ENCODE measurements at regions not wholly inside any gene's neighbourhood (a gene's known extent, or its start where the extent isn't known, plus 50 kb on each side); places are given as distances from the start of the nearest gene placed in this dataset.
"Not testable (repeated sequence)": the region's sequence is repeated elsewhere in the genome, so short reads cannot be mapped to it uniquely, and the experiment has no call there.

DNA sequence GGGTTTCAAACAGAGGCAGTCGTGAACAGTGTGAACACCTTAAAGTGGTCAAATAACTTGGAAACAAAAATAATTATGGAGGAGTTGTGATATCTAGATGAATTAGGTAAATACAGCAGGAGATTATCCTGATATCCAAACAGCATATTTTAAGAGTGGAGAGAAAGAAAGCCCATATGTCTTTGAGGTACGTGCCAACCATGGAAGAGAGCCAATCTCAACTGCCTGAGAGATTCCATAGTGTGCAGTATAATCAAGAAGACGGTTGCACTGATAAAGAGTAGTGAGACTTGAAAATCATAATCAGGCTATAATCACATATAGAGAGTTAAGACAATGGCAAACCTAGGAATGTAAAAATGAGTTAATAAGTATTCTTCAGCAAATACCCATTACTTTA is 472.8 kb upstream of the SLITRK5 start:
- DNase-seq (ENCODE audit: low read depth in 1 of 2, low spot score in 2 of 2): no peak
- Histone ChIP-seq H3K4me1 (replicated peaks) (no peaks in the 10 kb centered on the region), H3K4me3 (no peak overlapping the region), H3K9me3 (replicated peaks) (no peaks in the 10 kb centered on the region), H3K27me3 (replicated peaks) (no peaks in the 10 kb centered on the region), H3K27ac (no peak overlapping the region), H3K36me3 (no peaks in the 10 kb centered on the region)

DNA sequence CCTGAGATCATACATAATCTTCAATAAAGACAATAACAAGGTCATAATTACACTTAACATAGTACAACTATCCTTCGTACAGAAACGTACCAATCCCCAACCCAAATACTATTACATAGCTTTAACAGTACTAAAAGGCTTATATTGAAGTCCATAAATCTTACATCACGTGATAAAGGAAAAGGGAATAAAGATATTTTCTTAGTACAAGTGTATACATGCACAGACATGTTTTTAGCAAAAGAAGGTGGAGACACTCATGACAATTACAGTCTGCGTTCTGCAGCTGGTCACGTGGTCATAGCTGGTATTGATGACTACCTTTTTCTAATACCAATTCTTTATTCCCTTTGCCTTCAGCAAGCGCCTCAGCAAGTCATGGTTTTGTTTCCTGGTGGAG is 464.5 kb upstream of the SLITRK5 start:
- H3K36me3 ChIP-seq: no peaks in the 10 kb centered on the region

GRCh38 chr13:87207280-87208003 is 463.7 kb upstream of the SLITRK5 start:
- no peaks in the 10 kb centered on the region for H3K36me3 ChIP-seq
- no peak overlapping the region for H3K27ac ChIP-seq
- H3K4me3 ChIP-seq: no peak overlapping the region
- DNase-seq (ENCODE audit: low read depth in 1 of 2, low spot score in 2 of 2): no peak
- no peaks in the 10 kb centered on the region for H3K9me3 ChIP-seq (replicated peaks)
- no peaks in the 10 kb centered on the region for H3K27me3 ChIP-seq (replicated peaks)
- no peaks in the 10 kb centered on the region for H3K4me1 ChIP-seq (replicated peaks)

More for the DNA sequence above, 464.5 kb upstream of the SLITRK5 start:
- H3K27me3 ChIP-seq (replicated peaks): no peaks in the 10 kb centered on the region
- H3K9me3 ChIP-seq (replicated peaks): no peaks in the 10 kb centered on the region
- no peak overlapping the region for H3K27ac ChIP-seq
- H3K4me3 ChIP-seq: no peak overlapping the region
- no peaks in the 10 kb centered on the region for H3K4me1 ChIP-seq (replicated peaks)
- DNase-seq (ENCODE audit: low read depth in 1 of 2, low spot score in 2 of 2): no peak

- Histone ChIP-seq H3K36me3 (no peaks in the 10 kb centered on the region), H3K4me3 (no peak overlapping the region), H3K27me3 (replicated peaks) (no peaks in the 10 kb centered on the region), H3K9me3 (replicated peaks) (no peaks in the 10 kb centered on the region), H3K4me1 (replicated peaks) (no peaks in the 10 kb centered on the region), H3K27ac (no peak overlapping the region)
- no peak for DNase-seq (ENCODE audit: low read depth in 1 of 2, low spot score in 2 of 2)
Observed at GRCh38 chr13:87208636-87209035, 462.5 kb upstream of the SLITRK5 start.

- Histone ChIP-seq H3K9me3 (replicated peaks) (no peaks in the 10 kb centered on the region), H3K4me1 (replicated peaks) (no peaks in the 10 kb centered on the region), H3K4me3 (no peak overlapping the region), H3K27me3 (replicated peaks) (no peaks in the 10 kb centered on the region), H3K27ac (no peak overlapping the region), H3K36me3 (no peaks in the 10 kb centered on the region)
- DNase-seq (ENCODE audit: low read depth in 1 of 2, low spot score in 2 of 2): no peak
Observed at GRCh38 chr13:87234981-87235380, 436.2 kb upstream of the SLITRK5 start.

- Histone ChIP-seq H3K36me3 (no peaks in the 10 kb centered on the region), H3K27me3 (replicated peaks) (no peaks in the 10 kb centered on the region), H3K9me3 (replicated peaks) (no peaks in the 10 kb centered on the region), H3K27ac (no peak overlapping the region), H3K4me3 (no peak overlapping the region), H3K4me1 (replicated peaks) (no peaks in the 10 kb centered on the region)
- no peak for DNase-seq (ENCODE audit: low read depth in 1 of 2, low spot score in 2 of 2)
Observed at GRCh38 chr13:87235621-87236020, 435.6 kb upstream of the SLITRK5 start.

GRCh38 chr13:87244256-87244890 is 426.8 kb upstream of the SLITRK5 start:
- Histone ChIP-seq H3K4me1 (replicated peaks) (no peaks in the 10 kb centered on the region), H3K4me3 (no peak overlapping the region), H3K27me3 (replicated peaks) (no peaks in the 10 kb centered on the region), H3K9me3 (replicated peaks) (no peaks in the 10 kb centered on the region), H3K36me3 (no peaks in the 10 kb centered on the region), H3K27ac (no peak overlapping the region)
- no peak for DNase-seq (ENCODE audit: low read depth in 1 of 2, low spot score in 2 of 2)

DNA sequence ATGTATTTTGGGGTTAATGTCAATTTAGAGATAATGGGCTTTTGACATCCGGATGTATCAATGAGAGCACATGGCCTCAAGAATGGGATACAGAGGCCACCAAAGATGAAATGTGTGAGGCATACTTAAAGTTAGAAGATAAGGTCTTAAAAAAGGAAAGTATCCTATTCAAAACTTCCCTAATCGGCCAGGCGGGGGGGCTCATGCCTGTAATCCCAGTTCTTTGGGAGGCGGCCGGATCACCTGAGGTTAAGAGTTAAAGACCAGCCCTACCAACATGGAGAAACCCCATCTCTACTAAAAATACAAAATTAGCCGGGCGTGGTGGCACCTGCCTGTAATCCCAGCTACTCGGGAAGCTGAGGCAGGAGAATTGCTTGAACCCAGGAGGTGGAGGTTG is 421.3 kb upstream of the SLITRK5 start:
- H3K27ac ChIP-seq; H3K27me3 ChIP-seq (replicated peaks); H3K36me3 ChIP-seq; DNase-seq (ENCODE audit: low read depth in 1 of 2, low spot score in 2 of 2); H3K4me1 ChIP-seq (replicated peaks); H3K9me3 ChIP-seq (replicated peaks); H3K4me3 ChIP-seq: not testable (repeated sequence)

DNA sequence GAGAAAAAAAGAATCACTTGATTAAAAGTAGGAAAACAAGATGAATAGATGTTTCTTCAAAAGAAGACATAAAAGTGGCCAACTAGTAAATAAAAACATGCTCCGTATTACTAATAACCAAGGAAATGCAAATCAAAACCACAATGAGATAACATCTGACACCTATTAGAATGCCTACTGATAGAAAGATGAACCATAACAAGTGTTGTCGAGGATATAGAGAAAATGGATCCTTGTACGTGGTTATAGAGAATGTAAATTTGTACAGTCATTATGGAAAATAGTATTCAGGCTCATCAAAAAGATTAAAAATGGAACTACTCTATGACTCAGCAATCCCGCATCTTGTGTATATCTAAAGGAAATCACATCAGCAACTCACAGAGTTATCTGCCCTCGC is 415.8 kb upstream of the SLITRK5 start:
- Histone ChIP-seq H3K27me3 (replicated peaks) (no peaks in the 10 kb centered on the region), H3K9me3 (replicated peaks) (no peaks in the 10 kb centered on the region), H3K4me1 (replicated peaks) (no peaks in the 10 kb centered on the region), H3K4me3 (no peak overlapping the region), H3K36me3 (no peaks in the 10 kb centered on the region), H3K27ac (no peak overlapping the region)
- no peak for DNase-seq (ENCODE audit: low read depth in 1 of 2, low spot score in 2 of 2)

- Histone ChIP-seq H3K27me3 (replicated peaks) (no peaks in the 10 kb centered on the region), H3K4me3 (no peak overlapping the region), H3K9me3 (replicated peaks) (no peaks in the 10 kb centered on the region), H3K27ac (no peak overlapping the region), H3K36me3 (no peaks in the 10 kb centered on the region), H3K4me1 (replicated peaks) (no peaks in the 10 kb centered on the region)
- DNase-seq (ENCODE audit: low read depth in 1 of 2, low spot score in 2 of 2): no peak
Observed at GRCh38 chr13:87259479-87260083, 411.6 kb upstream of the SLITRK5 start.

GRCh38 chr13:87274209-87274819 is 396.9 kb upstream of the SLITRK5 start:
- no peaks in the 10 kb centered on the region for H3K9me3 ChIP-seq (replicated peaks)
- H3K27me3 ChIP-seq (replicated peaks): no peaks in the 10 kb centered on the region
- no peak overlapping the region for H3K4me3 ChIP-seq
- no peak for DNase-seq (ENCODE audit: low read depth in 1 of 2, low spot score in 2 of 2)
- no peaks in the 10 kb centered on the region for H3K4me1 ChIP-seq (replicated peaks)
- no peaks in the 10 kb centered on the region for H3K36me3 ChIP-seq
- no peak overlapping the region for H3K27ac ChIP-seq

GRCh38 chr13:87280139-87280538 is 391.0 kb upstream of the SLITRK5 start:
- no peak for DNase-seq (ENCODE audit: low read depth in 1 of 2, low spot score in 2 of 2)
- no peaks in the 10 kb centered on the region for H3K27me3 ChIP-seq (replicated peaks)
- no peak overlapping the region for H3K4me3 ChIP-seq
- H3K27ac ChIP-seq: no peak overlapping the region
- H3K9me3 ChIP-seq (replicated peaks): no peaks in the 10 kb centered on the region
- H3K36me3 ChIP-seq: no peaks in the 10 kb centered on the region
- no peaks in the 10 kb centered on the region for H3K4me1 ChIP-seq (replicated peaks)

- no peak overlapping the region for H3K4me3 ChIP-seq
- no peak overlapping the region for H3K27ac ChIP-seq
- DNase-seq (ENCODE audit: low read depth in 1 of 2, low spot score in 2 of 2): no peak
- no peaks in the 10 kb centered on the region for H3K27me3 ChIP-seq (replicated peaks)
- H3K4me1 ChIP-seq (replicated peaks): no peaks in the 10 kb centered on the region
- H3K9me3 ChIP-seq (replicated peaks): no peaks in the 10 kb centered on the region
- H3K36me3 ChIP-seq: no peaks in the 10 kb centered on the region
Observed at GRCh38 chr13:87287721-87288120, 383.4 kb upstream of the SLITRK5 start.

- Histone ChIP-seq H3K27ac (no peak overlapping the region), H3K4me1 (replicated peaks) (no peaks in the 10 kb centered on the region), H3K36me3 (no peaks in the 10 kb centered on the region), H3K9me3 (replicated peaks) (no peaks in the 10 kb centered on the region), H3K27me3 (replicated peaks) (no peaks in the 10 kb centered on the region), H3K4me3 (no peak overlapping the region)
- no peak for DNase-seq (ENCODE audit: low read depth in 1 of 2, low spot score in 2 of 2)
Observed at GRCh38 chr13:87295636-87296035, 375.5 kb upstream of the SLITRK5 start.
